ENCODE measurements at regions not wholly inside any gene's neighbourhood (a gene's known extent, or its start where the extent isn't known, plus 50 kb on each side); places are given as distances from the start of the nearest gene placed in this dataset.
A peak's percentile ranks its signal among the peaks of the same experiment; 100 is the strongest.

GRCh38 chr2:196335221-196335634 is 163.8 kb upstream of the STK17B start:
- Histone ChIP-seq H3K27me3 (ENCODE audit: low read depth) (no peaks in the 10 kb centered on the region), H3K4me3 (no peak overlapping the region), H3K4me1 (peaks cover 4% of the 10 kb centered on the region), H3K9me3 (no peaks in the 10 kb centered on the region), H3K36me3 (no peaks in the 10 kb centered on the region), H3K27ac (no peak overlapping the region)
- intact Hi-C loops (cut with DNase I), result no loop called here
- ATAC-seq (no peak), DNase-seq (no peak)
- TF ChIP-seq CTCF (IDR thresholded peaks at IDR 0.05), result no peak

- no peaks in the 10 kb centered on the region for H3K36me3 ChIP-seq
- H3K4me3 ChIP-seq, result no peak overlapping the region
- peaks cover 3% of the 10 kb centered on the region for H3K4me1 ChIP-seq
- no peak for DNase-seq
- no peak overlapping the region for H3K27ac ChIP-seq
- TF ChIP-seq CTCF (IDR thresholded peaks at IDR 0.05), result no peak
- H3K27me3 ChIP-seq (ENCODE audit: low read depth), result no peaks in the 10 kb centered on the region
- H3K9me3 ChIP-seq, result no peaks in the 10 kb centered on the region
- ATAC-seq, result no peak
- intact Hi-C loops (cut with DNase I), result no loop called here
Measured at GRCh38 chr2:196336207-196336606, 164.8 kb upstream of the STK17B start.

GRCh38 chr2:196336715-196337114 is 165.3 kb upstream of the STK17B start:
- intact Hi-C loops (cut with DNase I), result no loop called here
- H3K36me3 ChIP-seq, result no peaks in the 10 kb centered on the region

GRCh38 chr2:196337208-196337953 is 166.0 kb upstream of the STK17B start:
- peak; percentile 43 for TF ChIP-seq CTCF (IDR thresholded peaks at IDR 0.05)
- H3K27ac ChIP-seq, result no peak overlapping the region
- DNase-seq, result no peak

More at GRCh38 chr2:196336715-196337114, 165.3 kb upstream of the STK17B start:
- Histone ChIP-seq H3K27ac (no peak overlapping the region), H3K4me3 (no peak overlapping the region), H3K27me3 (ENCODE audit: low read depth) (no peaks in the 10 kb centered on the region), H3K9me3 (no peaks in the 10 kb centered on the region), H3K4me1 (no peaks in the 10 kb centered on the region)
- DNase-seq (no peak), ATAC-seq (no peak)
- no peak for TF ChIP-seq CTCF (IDR thresholded peaks at IDR 0.05)

GRCh38 chr2:196338440-196338839 is 167.1 kb upstream of the STK17B start:
- TF ChIP-seq CTCF (IDR thresholded peaks at IDR 0.05), result no peak
- H3K27me3 ChIP-seq (ENCODE audit: low read depth), result no peaks in the 10 kb centered on the region
- intact Hi-C loops (cut with DNase I), result no loop called here

More at GRCh38 chr2:196337208-196337953, 166.0 kb upstream of the STK17B start:
- no peaks in the 10 kb centered on the region for H3K4me1 ChIP-seq
- no peaks in the 10 kb centered on the region for H3K27me3 ChIP-seq (ENCODE audit: low read depth)
- no peaks in the 10 kb centered on the region for H3K9me3 ChIP-seq
- no peaks in the 10 kb centered on the region for H3K36me3 ChIP-seq
- ATAC-seq, result peak in 1 of 2 donors; percentile 57
- H3K4me3 ChIP-seq, result no peak overlapping the region
- intact Hi-C loops (cut with DNase I), result no loop called here

More at GRCh38 chr2:196338440-196338839, 167.1 kb upstream of the STK17B start:
- Histone ChIP-seq H3K4me1 (no peaks in the 10 kb centered on the region), H3K9me3 (no peaks in the 10 kb centered on the region), H3K4me3 (no peak overlapping the region), H3K36me3 (no peaks in the 10 kb centered on the region), H3K27ac (no peak overlapping the region)
- no peak for ATAC-seq
- no peak for DNase-seq

Measured in lower lobe of right lung (tissue), 2 donors.